ENCODE measurements at regions not wholly inside any gene's neighbourhood (a gene's known extent, or its start where the extent isn't known, plus 50 kb on each side); places are given as distances from the start of the nearest gene placed in this dataset.

DNA sequence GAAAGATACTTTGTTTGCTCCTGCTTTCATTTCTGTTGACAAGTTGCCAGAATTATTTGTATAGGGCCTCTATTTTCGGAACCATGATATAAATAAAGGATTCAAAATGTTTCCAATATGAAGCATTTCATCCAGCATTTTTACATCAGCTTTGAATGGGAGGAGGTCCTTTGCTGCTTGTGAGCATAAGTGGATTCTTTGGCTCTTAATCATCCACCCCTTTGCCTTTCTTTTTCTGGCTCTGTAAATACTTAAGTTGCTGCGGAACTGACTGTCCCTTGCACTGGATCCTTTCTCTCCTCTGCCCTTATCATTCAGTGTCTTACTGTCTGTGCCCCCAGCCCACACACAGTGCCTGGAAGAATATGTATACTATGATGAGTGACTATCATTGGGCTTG is 357.3 kb upstream of the RGS6 start:
- TF ChIP-seq, protein P1, sequence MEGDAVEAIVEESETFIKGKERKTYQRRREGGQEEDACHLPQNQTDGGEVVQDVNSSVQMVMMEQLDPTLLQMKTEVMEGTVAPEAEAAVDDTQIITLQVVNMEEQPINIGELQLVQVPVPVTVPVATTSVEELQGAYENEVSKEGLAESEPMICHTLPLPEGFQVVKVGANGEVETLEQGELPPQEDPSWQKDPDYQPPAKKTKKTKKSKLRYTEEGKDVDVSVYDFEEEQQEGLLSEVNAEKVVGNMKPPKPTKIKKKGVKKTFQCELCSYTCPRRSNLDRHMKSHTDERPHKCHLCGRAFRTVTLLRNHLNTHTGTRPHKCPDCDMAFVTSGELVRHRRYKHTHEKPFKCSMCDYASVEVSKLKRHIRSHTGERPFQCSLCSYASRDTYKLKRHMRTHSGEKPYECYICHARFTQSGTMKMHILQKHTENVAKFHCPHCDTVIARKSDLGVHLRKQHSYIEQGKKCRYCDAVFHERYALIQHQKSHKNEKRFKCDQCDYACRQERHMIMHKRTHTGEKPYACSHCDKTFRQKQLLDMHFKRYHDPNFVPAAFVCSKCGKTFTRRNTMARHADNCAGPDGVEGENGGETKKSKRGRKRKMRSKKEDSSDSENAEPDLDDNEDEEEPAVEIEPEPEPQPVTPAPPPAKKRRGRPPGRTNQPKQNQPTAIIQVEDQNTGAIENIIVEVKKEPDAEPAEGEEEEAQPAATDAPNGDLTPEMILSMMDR (conservative IDR thresholded peaks at IDR 0.05; ENCODE audit: low read depth in 2 of 2): no peak
- TF ChIP-seq EZH2 (IDR thresholded peaks at IDR 0.05; ENCODE audit: low read depth, unreplicated experiment) (no peak), EZH2phosphoT487 (IDR thresholded peaks at IDR 0.05; ENCODE audit: unreplicated experiment) (no peak), POLR2AphosphoS5 (IDR thresholded peaks at IDR 0.05; ENCODE audit: low read depth) (no peak), CREB1 (CRISPR knock-in tag; IDR thresholded peaks at IDR 0.05; ENCODE audit: low read depth) (no peak)
- TF ChIP-seq, protein P2, sequence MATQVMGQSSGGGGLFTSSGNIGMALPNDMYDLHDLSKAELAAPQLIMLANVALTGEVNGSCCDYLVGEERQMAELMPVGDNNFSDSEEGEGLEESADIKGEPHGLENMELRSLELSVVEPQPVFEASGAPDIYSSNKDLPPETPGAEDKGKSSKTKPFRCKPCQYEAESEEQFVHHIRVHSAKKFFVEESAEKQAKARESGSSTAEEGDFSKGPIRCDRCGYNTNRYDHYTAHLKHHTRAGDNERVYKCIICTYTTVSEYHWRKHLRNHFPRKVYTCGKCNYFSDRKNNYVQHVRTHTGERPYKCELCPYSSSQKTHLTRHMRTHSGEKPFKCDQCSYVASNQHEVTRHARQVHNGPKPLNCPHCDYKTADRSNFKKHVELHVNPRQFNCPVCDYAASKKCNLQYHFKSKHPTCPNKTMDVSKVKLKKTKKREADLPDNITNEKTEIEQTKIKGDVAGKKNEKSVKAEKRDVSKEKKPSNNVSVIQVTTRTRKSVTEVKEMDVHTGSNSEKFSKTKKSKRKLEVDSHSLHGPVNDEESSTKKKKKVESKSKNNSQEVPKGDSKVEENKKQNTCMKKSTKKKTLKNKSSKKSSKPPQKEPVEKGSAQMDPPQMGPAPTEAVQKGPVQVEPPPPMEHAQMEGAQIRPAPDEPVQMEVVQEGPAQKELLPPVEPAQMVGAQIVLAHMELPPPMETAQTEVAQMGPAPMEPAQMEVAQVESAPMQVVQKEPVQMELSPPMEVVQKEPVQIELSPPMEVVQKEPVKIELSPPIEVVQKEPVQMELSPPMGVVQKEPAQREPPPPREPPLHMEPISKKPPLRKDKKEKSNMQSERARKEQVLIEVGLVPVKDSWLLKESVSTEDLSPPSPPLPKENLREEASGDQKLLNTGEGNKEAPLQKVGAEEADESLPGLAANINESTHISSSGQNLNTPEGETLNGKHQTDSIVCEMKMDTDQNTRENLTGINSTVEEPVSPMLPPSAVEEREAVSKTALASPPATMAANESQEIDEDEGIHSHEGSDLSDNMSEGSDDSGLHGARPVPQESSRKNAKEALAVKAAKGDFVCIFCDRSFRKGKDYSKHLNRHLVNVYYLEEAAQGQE (IDR thresholded peaks at IDR 0.05; ENCODE audit: unreplicated experiment): no peak
- TF ChIP-seq, protein P3, sequence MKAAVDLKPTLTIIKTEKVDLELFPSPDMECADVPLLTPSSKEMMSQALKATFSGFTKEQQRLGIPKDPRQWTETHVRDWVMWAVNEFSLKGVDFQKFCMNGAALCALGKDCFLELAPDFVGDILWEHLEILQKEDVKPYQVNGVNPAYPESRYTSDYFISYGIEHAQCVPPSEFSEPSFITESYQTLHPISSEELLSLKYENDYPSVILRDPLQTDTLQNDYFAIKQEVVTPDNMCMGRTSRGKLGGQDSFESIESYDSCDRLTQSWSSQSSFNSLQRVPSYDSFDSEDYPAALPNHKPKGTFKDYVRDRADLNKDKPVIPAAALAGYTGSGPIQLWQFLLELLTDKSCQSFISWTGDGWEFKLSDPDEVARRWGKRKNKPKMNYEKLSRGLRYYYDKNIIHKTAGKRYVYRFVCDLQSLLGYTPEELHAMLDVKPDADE (IDR thresholded peaks at IDR 0.05): no peak

All from GM23338 (cell line).